Prostate gland (tissue), 2 donors: ENCODE measurements at regions not wholly inside any gene's neighbourhood (a gene's known extent, or its start where the extent isn't known, plus 50 kb on each side); places are given as distances from the start of the nearest gene placed in this dataset.

Experiments used
- POLR2A ChIP-seq: fragments of 450-650 bp; IDR thresholded peaks from one replicate; pipeline ENCODE4 v1.6.1; 2016; ENCODE audit warnings: antibody characterized with exemption, mild to moderate bottlenecking
- POLR2AphosphoS5 ChIP-seq: sonication (generic); formaldehyde crosslinking; IDR thresholded peaks from one replicate; pipeline ENCODE4 v1.6.1; 2017; ENCODE audit warnings: antibody characterized with exemption
- TF ChIP-seq, protein P1 (sequence below), 4 experiments: fragments of 200-600 bp in 2 of 4; fragments of 450-650 bp in 2 of 4; sonication (generic) in 2 of 4; IDR thresholded peaks; 1 replicate in 3 of 4; 2 replicates in 1 of 4; pipeline ENCODE4 v1.5.1; 2016 to 2019; ENCODE audit warnings: antibody characterized with exemption in 4 of 4, mild to moderate bottlenecking in 2 of 4, moderate library complexity in 2 of 4

DNA sequence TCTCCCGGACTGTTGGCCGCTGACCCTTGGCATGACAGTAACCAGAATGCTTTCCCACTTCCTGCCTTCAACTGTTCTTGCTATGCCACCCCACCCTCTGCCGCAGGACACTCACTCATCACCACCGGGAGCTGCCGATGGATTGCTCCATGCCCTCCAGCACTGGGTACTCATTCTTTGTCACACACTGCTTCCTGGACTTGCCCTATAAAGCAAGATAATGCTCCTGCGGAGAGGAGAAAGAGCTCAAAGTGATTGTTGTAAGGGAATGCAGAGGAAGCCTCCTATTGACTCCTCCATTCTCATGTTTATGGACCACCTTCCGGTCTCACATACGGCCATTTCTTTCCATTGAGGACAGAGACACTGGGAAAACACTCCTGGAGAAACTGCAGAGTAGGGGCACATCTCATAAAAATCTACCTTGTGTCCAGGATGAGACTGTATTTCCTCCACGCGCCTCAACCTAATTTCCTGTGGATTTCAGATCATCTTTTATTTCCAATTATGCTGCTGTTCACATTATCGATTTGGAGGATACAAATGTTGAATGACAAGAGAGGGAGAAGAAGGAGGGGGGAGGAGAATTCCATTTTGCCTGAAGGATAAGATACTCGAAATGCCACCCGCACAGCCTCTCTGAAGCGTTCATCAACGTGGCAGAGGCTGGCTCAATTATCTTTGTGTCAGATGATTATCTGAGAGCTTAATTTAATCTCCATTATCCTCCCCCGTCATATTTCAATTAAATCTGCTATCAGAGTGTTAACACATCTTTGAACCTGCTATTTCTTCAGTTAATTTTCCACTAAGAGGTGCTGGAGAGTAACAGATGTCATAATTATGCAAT, 486.1 kb upstream of the SALL1 start:
- TF ChIP-seq, protein P1, sequence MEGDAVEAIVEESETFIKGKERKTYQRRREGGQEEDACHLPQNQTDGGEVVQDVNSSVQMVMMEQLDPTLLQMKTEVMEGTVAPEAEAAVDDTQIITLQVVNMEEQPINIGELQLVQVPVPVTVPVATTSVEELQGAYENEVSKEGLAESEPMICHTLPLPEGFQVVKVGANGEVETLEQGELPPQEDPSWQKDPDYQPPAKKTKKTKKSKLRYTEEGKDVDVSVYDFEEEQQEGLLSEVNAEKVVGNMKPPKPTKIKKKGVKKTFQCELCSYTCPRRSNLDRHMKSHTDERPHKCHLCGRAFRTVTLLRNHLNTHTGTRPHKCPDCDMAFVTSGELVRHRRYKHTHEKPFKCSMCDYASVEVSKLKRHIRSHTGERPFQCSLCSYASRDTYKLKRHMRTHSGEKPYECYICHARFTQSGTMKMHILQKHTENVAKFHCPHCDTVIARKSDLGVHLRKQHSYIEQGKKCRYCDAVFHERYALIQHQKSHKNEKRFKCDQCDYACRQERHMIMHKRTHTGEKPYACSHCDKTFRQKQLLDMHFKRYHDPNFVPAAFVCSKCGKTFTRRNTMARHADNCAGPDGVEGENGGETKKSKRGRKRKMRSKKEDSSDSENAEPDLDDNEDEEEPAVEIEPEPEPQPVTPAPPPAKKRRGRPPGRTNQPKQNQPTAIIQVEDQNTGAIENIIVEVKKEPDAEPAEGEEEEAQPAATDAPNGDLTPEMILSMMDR (IDR thresholded peaks at IDR 0.05) = no peak
- TF ChIP-seq POLR2A (no peak), POLR2AphosphoS5 (no peak)
